ENCODE measurements at regions not wholly inside any gene's neighbourhood (a gene's known extent, or its start where the extent isn't known, plus 50 kb on each side); places are given as distances from the start of the nearest gene placed in this dataset.

DNA sequence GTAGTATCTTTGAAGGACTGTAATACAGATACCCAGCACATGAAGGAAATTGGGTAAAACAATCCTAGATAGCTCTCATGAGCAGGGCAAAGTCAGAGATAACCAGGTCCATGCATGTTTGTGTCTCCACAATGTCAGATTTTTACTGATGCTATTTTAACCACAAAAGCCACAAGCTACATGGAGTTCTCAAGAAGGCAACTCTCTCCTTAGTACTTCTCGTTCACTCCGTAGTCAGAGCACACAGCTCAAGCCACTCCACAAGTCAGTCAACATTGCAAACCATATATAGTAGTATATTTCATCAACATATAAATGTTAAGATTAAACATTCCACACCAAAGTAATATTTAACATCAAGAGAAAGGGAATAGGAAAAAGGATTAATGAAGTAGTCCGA, 98.0 kb upstream of the PIK3CG start:
- no peak for TF ChIP-seq EZH2 (IDR thresholded peaks at IDR 0.05; ENCODE audit: low read depth)
- TF ChIP-seq, protein P1, sequence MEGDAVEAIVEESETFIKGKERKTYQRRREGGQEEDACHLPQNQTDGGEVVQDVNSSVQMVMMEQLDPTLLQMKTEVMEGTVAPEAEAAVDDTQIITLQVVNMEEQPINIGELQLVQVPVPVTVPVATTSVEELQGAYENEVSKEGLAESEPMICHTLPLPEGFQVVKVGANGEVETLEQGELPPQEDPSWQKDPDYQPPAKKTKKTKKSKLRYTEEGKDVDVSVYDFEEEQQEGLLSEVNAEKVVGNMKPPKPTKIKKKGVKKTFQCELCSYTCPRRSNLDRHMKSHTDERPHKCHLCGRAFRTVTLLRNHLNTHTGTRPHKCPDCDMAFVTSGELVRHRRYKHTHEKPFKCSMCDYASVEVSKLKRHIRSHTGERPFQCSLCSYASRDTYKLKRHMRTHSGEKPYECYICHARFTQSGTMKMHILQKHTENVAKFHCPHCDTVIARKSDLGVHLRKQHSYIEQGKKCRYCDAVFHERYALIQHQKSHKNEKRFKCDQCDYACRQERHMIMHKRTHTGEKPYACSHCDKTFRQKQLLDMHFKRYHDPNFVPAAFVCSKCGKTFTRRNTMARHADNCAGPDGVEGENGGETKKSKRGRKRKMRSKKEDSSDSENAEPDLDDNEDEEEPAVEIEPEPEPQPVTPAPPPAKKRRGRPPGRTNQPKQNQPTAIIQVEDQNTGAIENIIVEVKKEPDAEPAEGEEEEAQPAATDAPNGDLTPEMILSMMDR (conservative IDR thresholded peaks at IDR 0.05) = no peak
